Type B pancreatic cell (in vitro differentiated cells): ENCODE measurements at regions not wholly inside any gene's neighbourhood (a gene's known extent, or its start where the extent isn't known, plus 50 kb on each side); places are given as distances from the start of the nearest gene placed in this dataset.

Experiments used
- DNase-seq: peaks from one replicate; pipeline ENCODE4 v3.0.0; 2021; ENCODE audit warnings: mixed read lengths; ENCODE audit not compliant: unreplicated experiment; ENCODE audit errors: extremely low spot score
- H3K27ac Mint-ChIP-seq: 2 replicates; pipeline ENCODE4 v1.8.0; 2021; ENCODE audit warnings: mild to moderate bottlenecking, mixed read lengths
- H3K27me3 Mint-ChIP-seq: 2 replicates; pipeline ENCODE4 v1.8.0; 2021; ENCODE audit warnings: mixed read lengths
- H3K36me3 Mint-ChIP-seq: 2 replicates; pipeline ENCODE4 v1.8.0; 2021; ENCODE audit warnings: mixed read lengths
- H3K4me1 Mint-ChIP-seq: one replicate; pipeline ENCODE4 v1.8.0; 2021; ENCODE audit warnings: mixed read lengths; ENCODE audit not compliant: unreplicated experiment
- H3K4me3 Mint-ChIP-seq: 2 replicates; pipeline ENCODE4 v1.8.0; 2021; ENCODE audit warnings: mild to moderate bottlenecking, mixed read lengths
- H3K9me3 Mint-ChIP-seq: 2 replicates; pipeline ENCODE4 v1.8.0; 2021; ENCODE audit warnings: mixed read lengths
- CTCF ChIP-seq: fragments of 200-600 bp; sonication (generic); conservative IDR thresholded peaks from 2 replicates; pipeline ENCODE4 v1.5.0; 2021; ENCODE audit warnings: antibody characterized with exemption, mild to moderate bottlenecking

DNA sequence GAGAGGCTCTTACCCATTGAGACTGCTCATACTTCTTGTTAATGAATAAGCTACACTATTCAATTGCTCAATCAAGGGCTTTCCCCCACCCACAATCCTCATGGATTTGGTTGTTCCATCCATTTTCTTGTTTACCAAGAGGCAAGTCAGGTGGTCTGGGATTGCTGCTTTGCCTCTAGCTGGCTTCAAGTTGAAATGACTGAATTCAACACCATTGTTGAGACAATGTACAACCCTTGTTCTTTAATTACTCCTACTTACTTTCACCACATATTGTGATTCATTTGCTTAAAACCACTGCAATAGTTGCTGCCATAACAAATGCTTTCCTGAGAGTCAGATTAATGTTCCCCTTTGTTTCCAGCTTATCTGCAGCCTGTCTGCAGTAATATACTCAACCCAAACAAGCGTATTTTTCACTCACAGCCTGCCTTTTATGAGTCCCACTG lies 532.2 kb downstream of the RIT2 start:
- Mint-ChIP-seq H3K27me3 (peaks cover 10% of the 10 kb centered on the region), H3K36me3 (no peaks in the 10 kb centered on the region), H3K9me3 (peaks cover 5% of the 10 kb centered on the region), H3K27ac (no peak overlapping the region), H3K4me1 (no peaks in the 10 kb centered on the region), H3K4me3 (no peak overlapping the region)
- TF ChIP-seq CTCF, result no peak
- no peak for DNase-seq

- H3K4me1 Mint-ChIP-seq, result no peaks in the 10 kb centered on the region
- no peaks in the 10 kb centered on the region for H3K36me3 Mint-ChIP-seq
- peaks cover 5% of the 10 kb centered on the region for H3K9me3 Mint-ChIP-seq
- no peak for DNase-seq
- H3K27me3 Mint-ChIP-seq, result peaks cover 10% of the 10 kb centered on the region
- no peak overlapping the region for H3K4me3 Mint-ChIP-seq
- TF ChIP-seq CTCF, result no peak
- no peak overlapping the region for H3K27ac Mint-ChIP-seq
These were observed 528.9 kb downstream of the RIT2 start for GRCh38 chr18:42586601-42587000.

DNA sequence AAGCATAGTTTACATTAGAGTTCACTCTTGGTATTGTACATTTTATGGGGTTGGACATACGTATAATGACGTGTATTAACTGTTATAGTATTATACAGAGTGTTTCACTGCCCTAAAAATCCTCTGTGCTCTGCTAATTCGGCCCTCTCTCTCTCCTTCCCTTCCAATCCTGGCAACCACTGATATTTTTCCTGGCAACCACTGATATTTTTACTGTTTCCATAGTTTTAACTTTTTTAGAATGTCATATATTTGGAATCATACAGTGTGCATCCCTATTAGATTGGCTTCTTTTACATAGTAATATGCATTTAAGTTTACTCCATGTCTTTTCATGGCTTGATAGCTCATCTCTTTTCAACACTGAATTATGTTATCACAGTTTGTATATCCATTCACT lies 526.7 kb downstream of the RIT2 start:
- Mint-ChIP-seq H3K27me3 (peaks cover 6% of the 10 kb centered on the region), H3K27ac (no peak overlapping the region), H3K36me3 (no peaks in the 10 kb centered on the region), H3K9me3 (peaks cover 5% of the 10 kb centered on the region), H3K4me1 (no peaks in the 10 kb centered on the region), H3K4me3 (no peak overlapping the region)
- DNase-seq, result no peak
- TF ChIP-seq CTCF, result no peak

DNA sequence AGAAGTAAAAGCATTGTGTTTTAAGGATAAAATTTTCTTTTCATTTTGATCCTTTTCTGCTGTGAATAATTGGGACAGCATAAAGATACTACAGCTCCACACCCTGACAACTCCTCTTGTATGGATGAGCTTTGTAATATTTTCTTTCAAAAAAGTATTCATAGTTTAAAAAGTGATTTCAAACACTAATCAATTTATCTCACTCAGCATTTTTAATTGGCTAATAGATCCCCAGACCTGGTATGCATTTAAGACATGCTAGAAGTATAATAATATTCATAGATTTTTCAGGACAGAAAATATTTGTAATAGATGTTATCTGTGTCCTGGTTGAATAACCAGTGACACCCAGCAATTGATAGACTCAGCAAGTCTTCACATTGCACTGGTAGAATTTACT lies 510.7 kb downstream of the RIT2 start:
- DNase-seq, result no peak
- H3K27me3 Mint-ChIP-seq, result no peaks in the 10 kb centered on the region
- no peaks in the 10 kb centered on the region for H3K9me3 Mint-ChIP-seq
- H3K27ac Mint-ChIP-seq, result no peak overlapping the region
- no peak overlapping the region for H3K4me3 Mint-ChIP-seq
- no peak for TF ChIP-seq CTCF
- H3K4me1 Mint-ChIP-seq, result no peaks in the 10 kb centered on the region
- no peaks in the 10 kb centered on the region for H3K36me3 Mint-ChIP-seq

DNA sequence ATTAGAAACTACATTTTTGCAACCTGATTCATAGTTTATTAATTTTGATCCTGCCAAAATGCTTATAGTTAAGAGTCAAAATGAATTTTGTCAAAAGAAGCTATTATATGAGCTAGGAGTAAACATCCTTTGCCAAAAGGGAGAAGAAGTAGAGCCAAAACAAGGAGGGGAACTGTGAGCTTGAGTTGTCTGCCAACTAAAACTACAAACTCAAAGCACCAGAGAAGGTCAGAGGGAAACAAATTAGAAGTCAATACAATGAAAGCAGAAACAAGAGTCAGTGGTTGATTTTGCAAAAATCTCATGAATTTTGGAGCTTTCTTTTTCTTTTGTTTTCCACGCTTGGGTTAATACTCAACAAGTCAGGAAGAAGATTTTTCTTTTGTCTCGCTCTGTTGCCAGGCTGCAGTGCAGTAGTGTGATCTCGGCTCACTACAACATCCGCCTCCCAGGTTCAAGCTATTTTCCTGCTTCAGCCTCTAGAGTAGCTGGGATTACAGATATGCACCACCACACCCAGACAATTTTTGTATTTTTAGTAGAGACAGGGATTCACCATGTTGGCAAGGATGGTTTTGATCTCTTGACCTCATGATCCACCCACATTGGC lies 508.5 kb downstream of the RIT2 start:
- no peak overlapping the region for H3K27ac Mint-ChIP-seq
- no peaks in the 10 kb centered on the region for H3K27me3 Mint-ChIP-seq
- DNase-seq, result no peak
- no peak for TF ChIP-seq CTCF
- H3K9me3 Mint-ChIP-seq, result no peaks in the 10 kb centered on the region
- H3K4me3 Mint-ChIP-seq, result no peak overlapping the region
- no peaks in the 10 kb centered on the region for H3K36me3 Mint-ChIP-seq
- H3K4me1 Mint-ChIP-seq, result no peaks in the 10 kb centered on the region

DNA sequence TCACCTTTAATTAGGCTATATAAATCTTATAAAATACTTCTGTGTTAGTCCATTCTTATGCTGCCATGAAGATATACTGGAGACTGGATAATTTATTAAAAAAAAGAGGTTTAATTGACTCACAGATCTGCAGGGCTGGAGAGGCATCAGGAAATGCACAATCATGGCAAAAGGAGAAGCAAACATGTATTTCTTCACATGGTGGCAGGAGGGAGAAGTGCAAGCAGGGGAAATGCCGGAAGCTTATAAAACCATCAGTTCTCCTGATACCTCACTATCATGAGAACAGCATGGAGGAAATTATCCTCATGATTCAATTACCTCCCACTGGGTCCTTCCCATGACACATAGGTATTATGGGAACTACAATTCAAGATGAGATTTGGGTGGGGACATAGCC lies 504.4 kb downstream of the RIT2 start:
- no peak overlapping the region for H3K27ac Mint-ChIP-seq
- no peaks in the 10 kb centered on the region for H3K9me3 Mint-ChIP-seq
- TF ChIP-seq CTCF, result peak; percentile 34
- H3K36me3 Mint-ChIP-seq, result peaks cover 2% of the 10 kb centered on the region
- H3K4me3 Mint-ChIP-seq, result no peak overlapping the region
- H3K4me1 Mint-ChIP-seq, result peaks cover 13% of the 10 kb centered on the region
- H3K27me3 Mint-ChIP-seq, result no peaks in the 10 kb centered on the region
- DNase-seq, result no peak
